Neural progenitor cell (in vitro differentiated cells): ENCODE measurements at regions not wholly inside any gene's neighbourhood (a gene's known extent, or its start where the extent isn't known, plus 50 kb on each side); places are given as distances from the start of the nearest gene placed in this dataset.

Experiments used
- EZH2 ChIP-seq: fragments of 200-600 bp; sonication (generic); IDR thresholded peaks from 2 replicates; pipeline ENCODE4 v1.6.1; 2017; ENCODE audit warnings: antibody characterized with exemption, mild to moderate bottlenecking, moderate library complexity
- TF ChIP-seq, protein P1 (sequence below): fragments of 200-600 bp; sonication (generic); IDR thresholded peaks from 2 replicates; pipeline ENCODE4 v1.5.1; 2017; ENCODE audit warnings: antibody characterized with exemption, mild to moderate bottlenecking

- TF ChIP-seq, protein P1, sequence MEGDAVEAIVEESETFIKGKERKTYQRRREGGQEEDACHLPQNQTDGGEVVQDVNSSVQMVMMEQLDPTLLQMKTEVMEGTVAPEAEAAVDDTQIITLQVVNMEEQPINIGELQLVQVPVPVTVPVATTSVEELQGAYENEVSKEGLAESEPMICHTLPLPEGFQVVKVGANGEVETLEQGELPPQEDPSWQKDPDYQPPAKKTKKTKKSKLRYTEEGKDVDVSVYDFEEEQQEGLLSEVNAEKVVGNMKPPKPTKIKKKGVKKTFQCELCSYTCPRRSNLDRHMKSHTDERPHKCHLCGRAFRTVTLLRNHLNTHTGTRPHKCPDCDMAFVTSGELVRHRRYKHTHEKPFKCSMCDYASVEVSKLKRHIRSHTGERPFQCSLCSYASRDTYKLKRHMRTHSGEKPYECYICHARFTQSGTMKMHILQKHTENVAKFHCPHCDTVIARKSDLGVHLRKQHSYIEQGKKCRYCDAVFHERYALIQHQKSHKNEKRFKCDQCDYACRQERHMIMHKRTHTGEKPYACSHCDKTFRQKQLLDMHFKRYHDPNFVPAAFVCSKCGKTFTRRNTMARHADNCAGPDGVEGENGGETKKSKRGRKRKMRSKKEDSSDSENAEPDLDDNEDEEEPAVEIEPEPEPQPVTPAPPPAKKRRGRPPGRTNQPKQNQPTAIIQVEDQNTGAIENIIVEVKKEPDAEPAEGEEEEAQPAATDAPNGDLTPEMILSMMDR, result no peak
- no peak for TF ChIP-seq EZH2
Observed at GRCh38 chr4:175070444-175070843, 152.3 kb downstream of the ADAM29 start.
